NCI-H82 (cell line): ENCODE measurements at regions not wholly inside any gene's neighbourhood (a gene's known extent, or its start where the extent isn't known, plus 50 kb on each side); places are given as distances from the start of the nearest gene placed in this dataset.

ENCODE experiments used
- DNase-seq: peaks from one replicate; lab custom pipeline; 2025; lab: John Stamatoyannopoulos, UW

DNA sequence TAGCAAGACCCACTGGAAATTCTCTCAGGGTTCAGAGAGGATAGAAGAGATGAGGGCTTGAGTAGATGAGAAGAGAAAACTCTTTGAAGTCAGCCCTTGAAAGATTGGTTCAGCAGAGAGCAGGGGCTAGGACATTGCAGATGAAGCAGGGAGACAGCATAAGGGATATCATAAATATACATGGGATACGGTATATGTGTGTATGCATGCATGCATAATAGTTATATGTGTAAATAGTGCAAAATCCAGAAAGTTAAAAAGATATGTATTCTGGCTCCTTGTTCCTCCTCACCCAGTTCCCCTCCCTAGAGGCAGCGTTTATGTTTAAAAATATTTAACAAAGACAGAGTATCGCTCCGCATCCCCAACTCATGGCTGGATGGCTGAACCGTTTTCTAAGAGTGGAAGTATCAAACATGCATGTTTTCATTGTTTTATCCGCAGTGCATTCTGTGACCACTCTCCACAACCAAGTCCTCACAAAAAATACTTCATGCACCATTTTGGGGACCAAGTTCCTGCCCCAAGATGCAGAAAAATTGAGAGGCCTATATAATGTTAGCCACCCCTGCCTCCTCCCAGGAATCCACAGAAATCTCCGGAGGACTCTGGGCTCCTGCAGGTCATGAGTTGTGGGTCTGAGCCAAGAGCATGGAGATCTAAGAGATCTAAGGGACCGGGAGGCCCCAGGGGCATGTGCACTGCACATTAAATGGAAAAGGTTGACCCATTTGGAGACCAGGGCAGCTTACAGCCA is 119.5 kb downstream of the MTX3 start:
- no peak for DNase-seq

DNA sequence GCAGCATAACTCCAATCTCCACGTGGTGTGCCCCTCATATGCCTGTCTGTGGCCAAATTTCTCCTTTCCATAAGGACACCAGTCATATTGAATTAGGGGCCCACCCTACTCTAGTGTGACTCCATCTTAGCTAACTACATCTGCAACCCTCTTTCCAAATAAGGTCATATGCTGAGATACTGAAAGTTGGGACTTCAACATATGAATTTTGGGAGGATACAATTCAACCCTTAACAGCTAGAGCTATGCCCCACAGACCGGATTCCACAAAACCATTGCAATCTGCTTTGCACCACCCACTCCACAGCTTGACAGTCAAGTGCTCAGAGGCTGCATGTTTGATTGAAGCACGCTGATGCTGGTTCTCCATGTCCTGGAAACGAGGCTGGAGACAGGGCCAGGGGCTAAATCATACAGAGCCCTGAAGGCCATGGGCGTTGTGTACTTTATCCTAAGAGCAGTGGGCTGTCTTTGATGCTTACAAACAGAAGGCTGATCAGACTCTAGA is 122.8 kb downstream of the MTX3 start:
- no peak for DNase-seq

DNA sequence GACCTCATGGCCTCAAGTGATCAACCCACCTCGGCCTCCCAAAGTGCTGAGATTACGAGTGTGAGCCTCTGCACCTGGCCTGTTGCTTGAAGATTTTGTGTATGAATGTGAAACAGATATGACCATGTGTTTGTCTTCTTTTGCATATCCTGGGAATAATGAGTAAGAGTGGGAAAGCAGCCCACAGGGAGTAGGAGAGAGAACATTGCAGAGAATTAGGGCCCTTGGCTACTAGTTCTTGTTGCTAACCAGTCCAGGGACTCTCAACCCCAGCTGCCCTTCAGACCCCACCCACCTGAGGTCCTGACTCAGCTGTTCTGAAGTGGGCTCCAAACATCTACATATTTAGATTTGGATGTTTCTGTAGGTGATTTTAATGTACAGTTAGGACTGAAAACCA is 125.5 kb downstream of the MTX3 start:
- DNase-seq = no peak

DNA sequence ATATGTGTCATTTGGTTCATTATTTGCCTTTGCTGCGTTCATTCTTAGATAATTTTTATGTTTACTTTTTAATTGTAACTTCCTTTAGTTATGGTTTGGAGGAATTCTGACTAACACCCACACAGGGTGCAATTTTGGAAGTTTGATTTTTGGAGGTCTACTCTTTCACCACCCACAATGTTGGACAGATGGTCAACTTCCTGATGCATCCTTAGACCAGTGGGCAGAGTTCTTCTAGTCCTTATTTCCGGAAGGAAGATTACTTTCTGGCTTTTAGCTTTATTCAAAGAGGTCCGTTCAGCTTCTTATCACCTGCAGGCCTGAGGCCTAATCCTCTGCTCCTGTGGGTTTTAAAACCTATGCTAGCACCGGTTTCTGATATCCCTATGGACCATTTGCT is 126.7 kb downstream of the MTX3 start:
- DNase-seq = no peak

DNA sequence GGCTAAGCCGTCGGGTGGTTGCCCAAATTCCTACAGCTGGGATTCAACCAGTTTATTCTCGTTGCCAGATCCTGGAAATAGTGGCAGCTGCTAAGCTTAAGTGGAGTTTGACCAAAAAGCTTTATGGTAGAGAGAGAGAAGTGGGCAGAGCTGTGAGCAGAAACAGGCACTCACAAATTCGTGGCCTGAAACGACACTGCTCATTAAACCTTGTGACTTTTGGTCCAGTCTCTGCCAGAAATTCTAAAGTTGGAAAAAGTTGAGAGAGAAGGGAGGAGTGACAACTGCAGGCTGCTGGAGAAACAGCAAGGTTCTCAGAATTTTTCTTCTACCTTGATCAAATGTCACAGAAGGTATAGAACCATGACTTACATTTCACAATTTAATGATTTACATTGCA is 131.5 kb downstream of the MTX3 start:
- peak; percentile 3 for DNase-seq

DNA sequence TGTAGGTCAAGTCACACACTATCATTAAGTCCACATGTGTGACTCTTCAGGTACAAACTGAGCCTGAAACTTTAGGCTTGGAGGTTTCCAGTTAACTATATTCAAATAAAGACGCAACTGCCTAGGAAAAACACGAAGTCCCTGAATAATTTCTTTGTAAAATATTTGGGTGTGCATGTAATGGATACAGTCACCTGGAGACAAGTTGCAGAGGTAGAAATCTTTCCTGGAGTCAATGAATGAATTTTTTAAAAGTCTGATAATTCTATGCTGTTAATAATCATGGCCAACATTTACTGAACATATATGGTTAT is 132.7 kb downstream of the MTX3 start:
- no peak for DNase-seq

DNA sequence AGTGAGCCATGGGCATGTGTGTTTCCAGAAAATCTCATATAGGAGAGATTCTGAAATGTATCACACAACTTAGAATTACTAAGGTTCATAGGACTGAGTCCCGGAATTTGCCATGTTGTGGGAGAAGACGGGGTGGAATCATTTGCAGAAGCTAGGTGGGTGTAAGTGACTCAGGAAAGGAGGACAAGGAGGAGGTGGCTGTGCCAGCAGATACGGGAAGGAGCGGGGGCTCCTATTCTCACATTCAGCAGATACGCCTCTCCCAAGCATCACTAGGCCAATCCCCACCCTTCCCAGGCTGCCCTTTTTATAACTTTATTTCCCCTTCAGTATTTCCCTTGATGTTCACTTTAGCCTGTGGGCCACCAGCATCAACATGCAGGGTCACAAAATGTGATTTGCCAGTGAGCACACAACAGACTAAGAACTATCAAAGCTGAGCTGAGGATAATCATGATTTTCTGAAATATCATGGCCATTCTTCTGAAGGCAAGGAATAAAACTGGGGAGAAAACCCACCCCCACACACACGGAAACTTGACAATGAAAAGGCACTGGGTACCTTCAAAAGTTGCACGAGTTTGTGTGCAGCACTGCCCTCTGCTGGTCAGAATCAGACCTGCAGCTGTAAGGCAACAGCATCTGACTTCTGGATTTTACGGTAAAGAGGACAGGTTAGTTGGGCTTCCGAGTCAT is 133.2 kb downstream of the MTX3 start:
- DNase-seq = peak; percentile 68

DNA sequence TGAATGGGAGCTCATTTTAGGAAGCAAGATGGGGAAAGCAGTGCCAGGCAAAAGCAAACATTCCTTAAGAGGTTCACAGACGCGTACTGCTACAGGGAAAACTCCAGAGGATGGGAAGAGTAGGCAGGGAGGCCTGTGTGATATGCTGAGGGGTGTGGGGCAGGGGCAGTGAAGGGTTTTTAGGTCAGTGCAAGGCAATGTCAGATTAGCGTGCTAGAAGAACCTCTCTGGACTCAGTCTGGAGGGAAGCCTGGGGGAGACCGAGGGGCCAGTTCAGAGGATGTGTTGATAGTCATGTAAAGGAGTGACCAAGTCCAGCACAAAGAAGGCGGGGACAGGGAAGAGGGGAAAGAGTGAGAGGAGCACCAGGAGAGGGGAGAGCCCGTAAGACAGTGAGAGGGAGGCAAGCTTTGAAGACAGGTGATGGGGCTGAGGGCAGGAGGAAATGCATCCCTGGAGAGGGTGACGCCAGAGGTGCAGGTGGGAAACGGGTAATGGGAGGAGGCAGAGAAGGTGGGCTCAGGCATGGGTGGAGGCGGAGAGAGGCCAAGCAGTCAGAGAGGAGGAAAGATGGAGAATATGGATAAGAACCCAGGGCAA is 134.5 kb downstream of the MTX3 start:
- DNase-seq = no peak

DNA sequence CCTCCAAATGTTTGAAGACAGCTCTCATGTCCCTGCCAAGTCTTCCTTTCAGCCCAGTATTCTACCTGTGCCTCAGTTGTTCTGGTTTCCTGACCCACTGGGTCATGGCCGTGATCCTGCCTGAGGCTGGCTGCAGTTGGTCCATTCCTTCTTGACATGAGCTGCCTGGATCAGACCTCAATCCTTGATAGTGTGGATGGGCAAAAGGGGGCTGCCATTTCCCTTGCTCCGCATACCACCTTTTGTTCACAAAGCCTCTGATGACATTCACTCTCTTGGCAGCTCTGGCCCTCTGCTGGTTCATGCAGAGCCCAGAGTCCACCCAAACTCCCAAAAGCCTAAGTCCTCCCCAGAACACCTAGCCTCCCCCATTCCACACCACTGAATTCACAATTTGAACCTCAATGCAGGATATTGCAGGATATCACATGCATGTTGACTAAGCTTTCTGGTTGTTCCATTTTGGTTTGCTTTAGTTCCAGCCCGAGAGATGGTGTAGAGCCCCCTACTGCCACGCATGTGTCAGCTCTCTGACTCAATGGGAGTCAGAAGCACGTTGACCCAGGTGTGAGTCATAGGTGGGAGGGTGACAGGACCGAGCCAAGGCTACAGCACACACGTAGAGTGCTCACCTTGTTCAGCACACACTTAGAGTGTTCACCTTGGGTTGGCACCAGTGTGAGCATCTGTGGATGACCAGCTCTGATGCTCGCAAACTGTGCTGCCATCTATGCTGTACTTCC is 137.2 kb downstream of the MTX3 start:
- no peak for DNase-seq

DNA sequence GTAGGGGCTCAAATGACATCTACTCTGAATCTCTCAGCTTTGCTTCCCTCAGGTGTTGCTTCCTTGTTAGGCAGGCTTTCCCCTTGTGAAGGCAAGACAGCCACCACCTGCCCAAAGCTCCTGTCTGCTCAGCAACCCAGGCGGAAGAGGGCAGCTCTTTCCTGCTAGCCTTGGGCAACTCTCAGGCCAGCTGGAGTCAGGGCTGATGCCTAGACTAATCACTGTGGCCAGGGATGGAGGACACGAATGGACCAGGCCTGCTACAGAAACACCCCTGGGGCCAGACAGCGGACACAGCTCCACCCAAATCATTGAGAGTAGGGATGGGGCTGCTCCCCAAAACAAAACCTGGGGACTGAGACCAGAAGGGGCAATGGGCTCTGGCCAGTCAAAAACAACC is 138.0 kb downstream of the MTX3 start:
- DNase-seq = no peak

DNA sequence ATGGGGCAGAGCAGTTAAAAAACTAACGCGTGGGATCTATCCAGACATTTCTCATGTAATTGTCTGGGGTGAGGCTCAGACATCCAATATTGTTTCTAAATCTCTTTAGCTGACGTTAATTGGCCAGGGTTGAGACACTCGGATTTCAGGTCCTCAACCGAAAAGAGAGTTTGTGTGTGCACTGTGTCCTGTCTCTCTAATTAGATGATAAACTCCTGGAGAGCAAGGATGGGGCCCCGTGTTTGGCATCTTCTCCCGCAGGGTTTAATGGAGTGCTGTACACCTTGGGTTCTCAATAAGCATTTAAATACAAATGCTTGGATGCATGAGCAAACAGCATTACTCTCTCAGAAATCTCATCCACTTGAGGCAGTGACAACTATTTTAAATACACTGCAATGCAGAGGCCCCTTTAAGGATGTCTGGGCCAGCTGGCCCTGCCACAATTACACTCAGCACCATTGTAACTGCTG is 139.6 kb downstream of the MTX3 start:
- DNase-seq = peak; percentile 77

DNA sequence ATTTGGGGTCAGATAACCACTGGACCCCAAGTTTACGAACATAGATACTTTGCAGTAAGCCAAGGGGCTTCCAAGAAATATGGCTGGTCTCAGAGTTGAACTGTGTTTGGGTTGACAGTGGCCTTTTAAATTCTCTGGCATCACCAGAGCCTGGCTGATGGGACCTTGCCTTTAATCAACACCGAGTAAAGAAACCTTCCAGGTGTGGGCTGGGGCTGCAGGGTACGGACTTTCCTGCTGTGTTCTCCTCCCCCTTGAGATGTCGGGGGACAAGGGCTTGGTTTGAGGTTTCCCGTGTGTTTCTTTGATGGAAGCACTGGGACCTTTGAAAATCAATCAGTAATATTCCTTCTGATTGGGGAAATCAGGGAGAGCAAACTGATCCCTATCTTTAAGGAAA is 140.1 kb downstream of the MTX3 start:
- DNase-seq = peak; percentile 30

DNA sequence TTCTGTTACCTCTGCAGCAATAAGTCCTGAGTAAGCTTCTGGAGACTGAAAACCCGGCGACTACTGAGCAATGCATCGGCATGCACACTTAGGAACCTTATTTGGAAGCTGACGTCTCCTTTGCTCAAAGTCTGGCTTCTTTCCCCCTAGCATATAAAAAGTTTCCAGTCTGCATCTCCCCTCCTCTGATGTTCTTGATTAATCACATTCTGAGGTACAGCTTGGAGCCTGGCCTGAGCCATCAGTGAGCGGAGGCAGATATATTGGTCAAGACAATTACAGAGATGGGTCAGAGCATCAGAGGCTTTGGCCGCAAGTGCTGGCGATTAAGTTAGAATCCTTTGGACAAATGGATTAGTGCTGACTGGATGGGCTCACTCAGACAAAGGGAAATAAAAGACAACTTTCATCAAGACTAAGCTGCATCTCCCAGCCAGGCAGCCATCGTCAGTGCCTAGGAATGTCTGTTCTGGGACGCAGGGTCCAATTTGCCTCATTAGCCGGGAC is 140.7 kb downstream of the MTX3 start:
- DNase-seq = peak; percentile 54

DNA sequence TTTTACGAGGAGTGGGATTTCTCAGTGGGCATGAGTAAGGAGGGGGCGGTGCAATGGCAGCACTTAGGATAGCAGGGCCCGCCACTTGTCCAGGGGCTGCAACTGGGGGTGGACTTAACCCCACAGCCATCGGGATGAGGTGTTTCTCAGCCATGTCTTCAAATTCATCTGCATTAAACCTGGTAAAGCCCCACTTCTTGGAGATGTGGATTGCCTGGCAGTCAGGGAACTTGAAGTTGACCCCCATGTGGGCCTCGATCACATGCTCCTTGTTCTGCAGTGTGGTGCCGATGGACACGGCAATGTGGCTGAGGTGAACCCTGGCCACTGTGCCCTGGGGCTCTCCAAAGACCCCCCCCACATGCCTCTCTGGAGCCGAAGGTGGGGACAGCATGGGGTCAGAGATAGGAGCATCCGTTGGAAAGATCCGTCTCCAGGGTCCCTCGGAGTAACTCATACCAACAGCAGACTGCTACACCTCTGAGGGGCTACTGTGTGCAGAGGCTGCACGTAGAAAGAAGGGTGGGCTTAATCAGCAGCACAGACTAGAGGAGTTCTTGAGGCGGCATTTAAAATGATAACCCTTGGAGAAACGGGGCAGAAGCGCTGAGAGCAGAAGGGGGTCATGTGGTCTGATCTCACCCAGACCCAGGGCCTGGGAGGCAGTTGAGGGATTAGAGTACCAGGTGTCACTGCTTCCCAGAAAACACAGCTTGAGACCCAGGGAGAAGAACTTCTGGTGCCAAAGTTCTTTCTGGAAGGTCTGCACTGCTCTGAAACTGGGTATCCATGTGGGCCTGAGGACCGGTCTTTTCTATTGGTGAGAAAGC is 141.4 kb downstream of the MTX3 start:
- DNase-seq = peak; percentile 49
